HT-29 (cell line): ENCODE measurements at regions not wholly inside any gene's neighbourhood (a gene's known extent, or its start where the extent isn't known, plus 50 kb on each side); places are given as distances from the start of the nearest gene placed in this dataset.
"Not testable (repeated sequence)": the region's sequence is repeated elsewhere in the genome, so short reads cannot be mapped to it uniquely, and the experiment has no call there.

Experiments used
- DNase-seq: peaks from one replicate; pipeline ENCODE4 v3.0.0-alpha.2; 2015; ENCODE audit warnings: low spot score

- DNase-seq = no peak
These were observed 1558.5 kb downstream of the EFNB2 start for GRCh38 chr13:104976986-104977385.

GRCh38 chr13:104975272-104975671 is 1560.2 kb downstream of the EFNB2 start:
- DNase-seq = no peak

GRCh38 chr13:104968876-104969275 is 1566.6 kb downstream of the EFNB2 start:
- DNase-seq = no peak

DNA sequence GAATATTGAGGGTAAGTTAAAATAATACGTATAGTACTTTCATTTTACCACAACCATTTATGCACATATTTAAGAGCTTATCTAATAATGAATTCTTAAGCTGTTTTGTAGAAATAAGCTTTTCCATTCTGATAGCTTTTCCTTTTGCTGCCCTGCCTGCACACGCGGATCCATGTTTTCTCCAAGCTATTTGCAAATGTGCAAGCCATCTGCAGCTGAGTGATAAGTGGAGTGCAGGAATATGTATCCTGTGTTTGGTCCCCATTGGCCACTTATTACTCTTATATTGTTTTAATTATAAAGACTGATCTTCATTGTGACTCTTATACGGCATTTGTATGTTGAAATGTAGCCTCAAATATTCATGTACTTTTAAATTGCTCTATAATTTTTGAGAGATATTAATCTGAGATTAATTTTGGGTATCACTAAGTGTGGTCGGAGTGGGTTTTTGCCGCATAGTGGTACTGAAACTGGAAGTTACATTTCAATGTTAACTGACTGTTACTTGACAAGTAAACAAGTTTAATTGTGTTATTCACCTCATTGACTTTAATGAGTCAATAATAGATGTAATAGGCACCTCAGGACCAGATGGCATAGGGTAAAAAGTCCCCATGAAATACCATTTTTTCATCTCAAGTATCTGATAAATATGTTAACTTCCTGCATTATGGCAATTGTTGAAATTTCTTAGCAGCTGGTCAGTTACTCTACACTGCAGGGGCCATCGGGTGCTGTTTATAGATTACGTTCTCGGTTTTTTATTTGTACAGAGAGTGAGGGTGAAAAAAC is 1567.4 kb downstream of the EFNB2 start:
- no peak for DNase-seq

DNA sequence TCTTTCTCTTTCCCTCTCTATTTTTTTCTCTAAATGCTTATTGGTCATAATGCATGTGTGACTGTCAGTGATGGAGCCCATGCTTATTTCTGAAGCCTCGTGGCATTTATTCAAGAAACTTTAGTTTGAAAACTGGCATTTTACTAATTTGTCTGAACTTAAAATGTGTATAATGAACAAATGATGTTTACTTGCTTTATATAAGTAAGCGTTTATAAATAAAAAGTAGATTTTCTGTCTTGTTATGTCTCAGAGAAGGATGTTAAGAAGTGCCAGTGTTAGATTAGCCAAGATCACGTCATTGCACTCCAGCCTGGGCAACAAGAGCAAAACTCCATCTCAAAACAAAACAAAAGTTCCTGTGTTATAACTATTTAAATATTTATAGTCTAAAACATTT is 1568.1 kb downstream of the EFNB2 start:
- DNase-seq = no peak

- no peak for DNase-seq
These were observed 1573.1 kb downstream of the EFNB2 start for GRCh38 chr13:104962411-104962810.

DNA sequence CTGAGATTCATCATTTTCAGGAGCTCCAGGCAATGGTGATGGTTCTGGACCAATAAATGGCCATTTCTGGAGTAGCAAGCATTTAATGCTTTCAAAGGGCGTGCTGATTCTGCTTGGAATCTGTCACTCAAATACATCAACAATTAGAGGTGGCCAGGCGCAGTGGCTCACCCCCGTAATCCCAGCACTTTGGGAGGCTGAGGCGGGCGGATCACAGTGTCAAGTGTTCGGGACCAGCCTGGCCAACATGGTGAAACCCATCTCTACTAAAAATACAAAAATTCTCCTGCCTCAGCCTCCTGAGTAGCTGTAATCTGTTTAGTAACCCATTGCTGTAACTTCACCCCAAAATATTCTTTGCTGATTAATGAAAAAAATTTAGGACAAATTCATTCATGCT is 1574.2 kb downstream of the EFNB2 start:
- no peak for DNase-seq

GRCh38 chr13:104954210-104954609 is 1581.3 kb downstream of the EFNB2 start:
- no peak for DNase-seq

- DNase-seq = no peak
These were observed 1581.9 kb downstream of the EFNB2 start for GRCh38 chr13:104953588-104953987.

- DNase-seq = no peak
These were observed 1585.4 kb downstream of the EFNB2 start for GRCh38 chr13:104949840-104950740.

DNA sequence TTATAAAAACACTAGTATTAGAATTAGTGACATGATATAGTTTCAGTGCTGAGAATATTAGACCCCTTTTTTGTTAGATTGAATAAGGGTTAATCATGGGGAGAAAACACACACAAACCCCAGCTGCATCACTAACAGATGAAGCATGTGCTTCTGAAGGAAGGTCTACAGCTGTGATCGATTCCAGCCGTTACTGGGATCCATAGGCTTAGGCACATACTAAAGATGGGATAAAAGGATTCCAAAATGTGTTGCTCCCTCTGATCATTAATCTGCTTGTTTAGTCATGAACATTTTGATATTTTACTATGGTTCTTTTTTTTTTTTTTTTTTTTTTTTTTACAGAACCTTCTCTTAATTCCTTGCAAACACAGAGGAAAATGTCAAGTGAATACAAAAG is 1591.3 kb downstream of the EFNB2 start:
- DNase-seq = no peak

DNA sequence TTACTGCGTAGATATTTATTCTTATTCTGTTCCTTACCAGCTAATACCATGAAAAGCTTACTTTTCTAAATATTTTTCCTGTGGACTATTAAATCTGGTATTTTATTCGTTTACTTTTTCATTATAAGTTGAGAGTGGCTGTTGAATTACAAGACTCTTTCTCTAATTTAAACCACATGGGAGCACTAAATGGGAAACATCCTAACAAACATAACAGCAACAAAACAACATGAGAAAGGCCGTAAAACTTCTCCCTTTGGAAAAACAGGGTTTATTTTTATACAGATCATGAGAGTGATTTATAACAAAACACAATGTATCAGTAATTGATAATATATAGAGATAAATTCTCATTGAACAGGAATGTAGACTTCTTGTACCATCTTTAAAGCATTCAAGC is 1592.1 kb downstream of the EFNB2 start:
- no peak for DNase-seq

GRCh38 chr13:104937881-104938280 is 1597.6 kb downstream of the EFNB2 start:
- no peak for DNase-seq

GRCh38 chr13:104936304-104936703 is 1599.2 kb downstream of the EFNB2 start:
- no peak for DNase-seq

GRCh38 chr13:104920513-104920912 is 1614.9 kb downstream of the EFNB2 start:
- not testable (repeated sequence) for DNase-seq

DNA sequence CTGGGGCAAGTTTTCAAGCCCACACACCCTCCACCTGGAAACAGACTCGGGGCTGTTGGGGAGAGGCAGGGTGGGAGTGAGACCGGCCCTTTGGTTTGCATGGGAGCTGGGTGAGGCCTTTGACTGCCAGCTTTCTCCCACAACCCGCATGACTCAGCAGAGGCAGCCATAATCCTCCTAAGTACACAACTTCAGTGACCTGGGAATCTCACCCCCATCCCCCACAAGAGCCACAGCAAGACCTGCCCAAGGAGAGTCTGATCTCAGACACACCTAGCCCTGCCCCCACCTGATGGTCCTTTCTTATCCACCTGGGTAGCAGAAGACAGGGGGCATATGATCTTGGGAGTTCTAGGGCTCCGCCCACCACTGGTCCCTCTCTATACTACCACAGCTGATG is 1615.4 kb downstream of the EFNB2 start:
- no peak for DNase-seq

GRCh38 chr13:104900191-104900817 is 1635.2 kb downstream of the EFNB2 start:
- DNase-seq = no peak

- no peak for DNase-seq
These were observed 1637.0 kb downstream of the EFNB2 start for GRCh38 chr13:104898484-104898883.

DNA sequence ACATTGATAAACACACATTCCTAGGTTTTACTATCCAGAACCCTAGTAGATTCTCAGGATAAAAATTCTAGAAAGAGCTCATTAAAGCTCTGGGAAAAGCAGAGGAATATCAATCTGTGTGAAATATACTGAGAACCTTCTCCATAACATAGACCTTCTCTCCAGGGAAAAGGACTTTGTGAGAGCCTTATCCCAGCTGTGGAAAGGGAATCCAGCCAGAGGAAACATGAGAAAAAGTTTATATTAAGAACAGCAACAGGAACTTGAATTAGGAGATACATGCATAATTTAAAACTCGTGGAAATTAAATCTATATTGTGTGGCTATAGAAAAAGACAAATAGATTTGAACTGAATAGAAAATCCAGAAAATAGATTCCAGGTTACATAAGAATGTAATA is 1639.9 kb downstream of the EFNB2 start:
- no peak for DNase-seq

DNA sequence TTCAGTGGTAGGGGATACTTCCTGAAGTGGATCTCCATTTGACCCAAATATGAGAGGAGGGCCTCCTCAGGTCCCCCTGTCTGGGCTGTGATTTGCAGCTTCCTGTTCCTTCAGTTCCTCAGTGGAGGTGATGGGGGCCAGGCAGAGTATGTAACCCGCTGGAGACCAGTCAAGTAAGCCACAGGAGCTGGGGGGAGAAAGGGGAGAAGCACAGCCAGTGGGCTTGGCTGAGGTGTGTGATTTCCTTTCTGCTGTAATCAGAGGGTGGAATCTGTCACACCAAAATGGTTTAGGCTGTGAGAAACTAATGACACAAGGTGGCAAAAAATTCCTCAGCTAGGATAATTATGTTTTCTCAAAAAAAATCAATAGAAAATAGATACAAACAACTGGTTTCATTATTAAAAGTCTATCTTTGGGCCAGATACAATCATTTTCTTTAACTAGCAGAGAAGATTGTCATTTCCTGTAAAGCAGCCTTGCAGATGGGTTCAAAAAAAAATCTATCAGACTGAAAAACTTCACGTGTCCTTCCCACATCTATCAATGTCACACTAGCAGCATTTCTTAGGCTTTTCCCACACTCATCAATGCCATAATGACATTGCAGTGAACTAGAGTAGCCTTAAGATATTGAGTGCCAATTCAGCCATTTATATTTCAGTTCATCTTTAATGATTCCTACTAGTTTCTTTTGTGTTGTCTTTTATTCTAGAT is 1660.3 kb downstream of the EFNB2 start:
- DNase-seq = no peak

- no peak for DNase-seq
These were observed 1663.3 kb downstream of the EFNB2 start for GRCh38 chr13:104872153-104872552.

GRCh38 chr13:104871456-104871855 is 1664.0 kb downstream of the EFNB2 start:
- DNase-seq = no peak
